Fibroblast of lung (primary cell): ENCODE measurements at regions not wholly inside any gene's neighbourhood (a gene's known extent, or its start where the extent isn't known, plus 50 kb on each side); places are given as distances from the start of the nearest gene placed in this dataset.

Experiments used
- DNase-seq, 2 donors: peaks; one replicate each; pipeline versions ENCODE4 v3.0.0 to v3.0.0-alpha.2; 2010; ENCODE audit warnings: low read depth in 2 of 2
- H2AFZ ChIP-seq: 2 replicates; pipeline ENCODE4 v1.5.1; 2012; ENCODE audit warnings: low read length, control low read depth, inconsistent platforms
- H3K27ac ChIP-seq: 2 replicates; pipeline ENCODE4 v1.5.1; 2011; ENCODE audit warnings: low read length, control low read depth; ENCODE audit not compliant: insufficient read depth
- H3K27me3 ChIP-seq: 2 replicates; pipeline ENCODE4 v1.5.1; 2011; ENCODE audit warnings: mild to moderate bottlenecking, low read length; ENCODE audit not compliant: control insufficient read depth, insufficient read depth
- H3K36me3 ChIP-seq: 2 replicates; pipeline ENCODE4 v1.5.1; 2011; ENCODE audit warnings: low read length; ENCODE audit not compliant: control insufficient read depth, insufficient read depth
- H3K4me1 ChIP-seq: 2 replicates; pipeline ENCODE4 v1.5.1; 2011; ENCODE audit warnings: low read length; ENCODE audit not compliant: control insufficient read depth, insufficient read depth; ENCODE audit errors: extremely low read depth
- H3K4me2 ChIP-seq: 2 replicates; pipeline ENCODE4 v1.5.1; 2011; ENCODE audit warnings: low read length, control low read depth; ENCODE audit not compliant: insufficient read depth; ENCODE audit errors: extremely low read depth
- H3K4me3 ChIP-seq, 4 experiments: fragments of 200-600 bp in 1 of 4; sonication (generic) in 1 of 4; replicated peaks in 1 of 4; 2 replicates each; pipeline ENCODE4 v1.5.1; 2011 to 2016; ENCODE audit warnings: low read length in 4 of 4, low read depth in 3 of 4, mild to moderate bottlenecking in 3 of 4, control low read depth in 2 of 4, inconsistent platforms in 1 of 4, mixed read lengths in 1 of 4; ENCODE audit not compliant: insufficient read depth in 1 of 4; ENCODE audit errors: control extremely low read depth in 1 of 4
- H3K79me2 ChIP-seq: 2 replicates; pipeline ENCODE4 v1.5.1; 2012; ENCODE audit warnings: mild to moderate bottlenecking, low read length, inconsistent platforms; ENCODE audit not compliant: control insufficient read depth, insufficient read depth
- H3K9ac ChIP-seq: 2 replicates; pipeline ENCODE4 v1.5.1; 2011; ENCODE audit warnings: mild to moderate bottlenecking, low read length, control low read depth; ENCODE audit not compliant: insufficient read depth
- H3K9me3 ChIP-seq: 2 replicates; pipeline ENCODE4 v1.5.1; 2012; ENCODE audit warnings: low read depth, low read length; ENCODE audit not compliant: control insufficient read depth, insufficient read depth
- H4K20me1 ChIP-seq: 2 replicates; pipeline ENCODE4 v1.5.1; 2011; ENCODE audit warnings: low read length; ENCODE audit not compliant: control insufficient read depth, insufficient read depth; ENCODE audit errors: extremely low read depth
- EZH2 ChIP-seq: IDR thresholded peaks from 2 replicates; pipeline ENCODE4 v1.5.1; 2012; ENCODE audit warnings: low read length, control low read depth, mild to moderate bottlenecking; ENCODE audit errors: missing control alignments
- TF ChIP-seq, protein P1 (sequence below), 2 donors: IDR thresholded peaks in 1 of 2; conservative IDR thresholded peaks in 1 of 2; 1 replicate in 1 of 2; 2 replicates in 1 of 2; pipeline ENCODE4 v1.5.1; 2011 to 2012; ENCODE audit warnings: low read length in 2 of 2, control low read depth in 1 of 2, inconsistent platforms in 1 of 2, low read depth in 1 of 2, mild to moderate bottlenecking in 1 of 2

DNA sequence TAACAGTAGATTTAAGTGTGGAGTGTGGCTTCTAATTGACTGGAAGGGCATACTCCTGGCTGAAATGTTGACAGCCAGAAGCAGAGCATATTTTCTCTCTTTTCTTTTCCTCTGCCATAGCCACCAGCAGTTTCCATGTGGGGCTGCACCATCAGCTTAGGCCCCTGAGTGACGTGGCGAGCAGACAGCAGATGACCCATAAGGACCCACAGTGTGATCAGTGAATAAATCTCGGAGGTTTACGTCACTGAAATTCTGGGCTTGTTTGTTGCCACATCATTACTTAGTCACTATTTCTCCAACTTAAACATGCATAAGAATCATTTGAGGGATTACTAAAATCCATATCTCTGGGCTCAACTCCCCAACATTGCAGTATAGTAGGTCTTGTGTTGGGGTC is 549.7 kb upstream of the TMEM132C start:
- Histone ChIP-seq H3K9ac (no peak overlapping the region), H3K4me2 (no peak overlapping the region), H4K20me1 (no peaks in the 10 kb centered on the region), H3K4me1 (no peaks in the 10 kb centered on the region), H3K36me3 (no peaks in the 10 kb centered on the region), H3K4me3 (no peak overlapping the region), H3K27ac (no peak overlapping the region), H3K79me2 (no peaks in the 10 kb centered on the region), H3K27me3 (no peaks in the 10 kb centered on the region), H3K9me3 (no peaks in the 10 kb centered on the region), H2AFZ (no peak overlapping the region)
- peak in 1 of 2 donors; percentile 41 for DNase-seq
- TF ChIP-seq, protein P1, sequence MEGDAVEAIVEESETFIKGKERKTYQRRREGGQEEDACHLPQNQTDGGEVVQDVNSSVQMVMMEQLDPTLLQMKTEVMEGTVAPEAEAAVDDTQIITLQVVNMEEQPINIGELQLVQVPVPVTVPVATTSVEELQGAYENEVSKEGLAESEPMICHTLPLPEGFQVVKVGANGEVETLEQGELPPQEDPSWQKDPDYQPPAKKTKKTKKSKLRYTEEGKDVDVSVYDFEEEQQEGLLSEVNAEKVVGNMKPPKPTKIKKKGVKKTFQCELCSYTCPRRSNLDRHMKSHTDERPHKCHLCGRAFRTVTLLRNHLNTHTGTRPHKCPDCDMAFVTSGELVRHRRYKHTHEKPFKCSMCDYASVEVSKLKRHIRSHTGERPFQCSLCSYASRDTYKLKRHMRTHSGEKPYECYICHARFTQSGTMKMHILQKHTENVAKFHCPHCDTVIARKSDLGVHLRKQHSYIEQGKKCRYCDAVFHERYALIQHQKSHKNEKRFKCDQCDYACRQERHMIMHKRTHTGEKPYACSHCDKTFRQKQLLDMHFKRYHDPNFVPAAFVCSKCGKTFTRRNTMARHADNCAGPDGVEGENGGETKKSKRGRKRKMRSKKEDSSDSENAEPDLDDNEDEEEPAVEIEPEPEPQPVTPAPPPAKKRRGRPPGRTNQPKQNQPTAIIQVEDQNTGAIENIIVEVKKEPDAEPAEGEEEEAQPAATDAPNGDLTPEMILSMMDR (conservative IDR thresholded peaks at IDR 0.05 in 1 of 2, IDR thresholded peaks at IDR 0.05 in 1 of 2; ENCODE audit: low read depth in 1 of 2, low read length in 2 of 2), result no peak
- no peak for TF ChIP-seq EZH2

DNA sequence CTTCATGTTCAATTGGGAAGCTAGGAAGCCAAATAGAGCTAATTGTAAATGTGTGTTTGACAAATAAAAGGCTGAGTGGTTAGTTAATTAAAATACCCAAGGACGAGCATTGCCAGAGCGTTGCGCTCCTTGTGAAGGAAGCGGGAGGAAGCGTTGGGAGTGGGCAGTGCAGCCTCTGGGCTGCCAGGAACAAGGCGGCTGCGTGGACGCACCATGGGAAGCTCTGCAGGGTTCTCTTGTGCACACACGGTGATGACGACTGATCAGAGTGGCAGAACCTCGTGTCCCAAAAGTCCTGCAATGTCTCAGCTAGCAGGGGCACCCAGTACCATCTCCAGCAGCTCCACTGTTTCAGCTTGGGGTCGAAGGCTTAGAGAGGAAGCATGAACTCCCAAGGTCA is 546.6 kb upstream of the TMEM132C start:
- H3K27ac ChIP-seq, result no peak overlapping the region
- no peaks in the 10 kb centered on the region for H3K27me3 ChIP-seq
- no peaks in the 10 kb centered on the region for H3K4me1 ChIP-seq
- H3K4me2 ChIP-seq, result no peak overlapping the region
- DNase-seq, result no peak
- TF ChIP-seq EZH2, result no peak
- TF ChIP-seq, protein P1 (conservative IDR thresholded peaks at IDR 0.05 in 1 of 2, IDR thresholded peaks at IDR 0.05 in 1 of 2; ENCODE audit: low read depth in 1 of 2, low read length in 2 of 2), result no peak
- H3K9me3 ChIP-seq, result no peaks in the 10 kb centered on the region
- H2AFZ ChIP-seq, result no peak overlapping the region
- H4K20me1 ChIP-seq, result no peaks in the 10 kb centered on the region
- H3K4me3 ChIP-seq, result no peak overlapping the region
- no peaks in the 10 kb centered on the region for H3K36me3 ChIP-seq
- no peaks in the 10 kb centered on the region for H3K79me2 ChIP-seq
- no peak overlapping the region for H3K9ac ChIP-seq

DNA sequence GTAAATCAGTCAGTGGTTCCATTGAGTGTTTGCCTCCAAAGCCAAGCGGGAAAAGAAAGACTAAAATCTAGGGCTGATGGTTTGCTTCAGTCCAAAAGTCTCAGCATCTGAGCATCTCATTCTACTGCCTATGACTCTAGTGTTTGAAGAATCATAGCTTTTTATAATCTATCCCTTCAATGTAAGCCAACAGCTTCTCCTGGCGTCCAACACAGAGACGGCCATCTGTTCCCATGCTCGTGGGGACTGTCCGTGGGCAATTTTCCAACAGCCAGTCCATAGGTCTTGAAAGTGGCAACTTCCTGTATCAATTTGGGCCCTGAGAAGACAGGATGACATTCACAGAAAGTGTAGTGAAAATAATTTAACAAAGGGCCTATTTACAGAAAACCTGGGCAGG is 544.4 kb upstream of the TMEM132C start:
- Histone ChIP-seq H4K20me1 (no peaks in the 10 kb centered on the region), H3K4me2 (no peak overlapping the region), H3K4me1 (no peaks in the 10 kb centered on the region), H3K27me3 (no peaks in the 10 kb centered on the region), H3K36me3 (no peaks in the 10 kb centered on the region), H3K79me2 (no peaks in the 10 kb centered on the region), H3K9ac (no peak overlapping the region), H3K9me3 (no peaks in the 10 kb centered on the region), H3K27ac (no peak overlapping the region), H2AFZ (no peak overlapping the region), H3K4me3 (no peak overlapping the region)
- DNase-seq, result no peak
- TF ChIP-seq, protein P1 (conservative IDR thresholded peaks at IDR 0.05 in 1 of 2, IDR thresholded peaks at IDR 0.05 in 1 of 2; ENCODE audit: low read depth in 1 of 2, low read length in 2 of 2), result no peak
- no peak for TF ChIP-seq EZH2
